H4 (cell line): ENCODE measurements at regions not wholly inside any gene's neighbourhood (a gene's known extent, or its start where the extent isn't known, plus 50 kb on each side); places are given as distances from the start of the nearest gene placed in this dataset.
"Not testable (repeated sequence)": the region's sequence is repeated elsewhere in the genome, so short reads cannot be mapped to it uniquely, and the experiment has no call there.

Experiments
- DNase-seq: peaks from one replicate; pipeline ENCODE4 v3.0.0-alpha.2; 2015; ENCODE audit warnings: low spot score

DNA sequence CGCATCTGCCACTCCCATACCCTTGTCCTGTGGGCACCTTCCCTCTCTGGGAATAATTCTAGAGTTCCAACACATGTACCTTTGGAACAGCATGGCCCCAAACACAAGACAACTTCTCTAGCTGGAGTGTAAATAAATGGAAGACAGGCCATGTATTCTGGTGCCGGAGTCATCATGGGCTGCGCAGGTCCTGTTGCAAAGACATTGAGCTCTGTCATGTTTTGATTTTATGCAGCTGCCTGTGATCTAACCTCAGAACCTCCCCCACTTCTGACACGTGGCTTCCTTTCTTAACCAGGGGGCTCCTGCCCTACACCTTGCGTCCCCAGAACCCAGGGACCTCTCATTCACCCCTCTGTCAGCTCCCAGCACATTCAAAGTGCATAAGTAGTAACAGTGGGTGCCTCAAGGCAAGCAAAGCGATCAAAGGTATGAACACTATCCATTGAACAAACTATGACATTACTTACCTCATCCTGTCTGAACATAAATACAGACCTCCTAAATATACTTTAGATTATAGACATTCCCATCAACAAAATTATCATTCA is 219.9 kb downstream of the FGFR2 start:
- DNase-seq, result no peak

DNA sequence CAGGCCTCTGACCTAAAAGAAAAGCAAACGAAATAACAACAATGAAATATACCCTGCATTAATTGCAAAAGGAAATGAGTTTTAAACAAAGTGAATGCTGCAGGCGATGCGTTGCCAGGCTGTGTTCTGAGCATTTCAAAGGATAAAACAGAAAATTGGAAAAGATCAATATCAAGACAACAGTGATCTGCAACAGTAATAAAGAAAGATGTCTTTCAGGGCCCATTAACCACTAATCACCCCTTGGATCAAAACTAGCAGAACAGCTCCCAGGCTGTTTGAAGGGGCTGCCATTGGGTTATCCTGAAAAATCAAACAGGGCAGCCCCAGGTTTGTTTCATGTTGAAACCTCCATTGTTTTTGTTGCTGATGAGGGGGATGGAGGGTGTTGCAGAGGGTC is 219.2 kb downstream of the FGFR2 start:
- DNase-seq, result no peak

DNA sequence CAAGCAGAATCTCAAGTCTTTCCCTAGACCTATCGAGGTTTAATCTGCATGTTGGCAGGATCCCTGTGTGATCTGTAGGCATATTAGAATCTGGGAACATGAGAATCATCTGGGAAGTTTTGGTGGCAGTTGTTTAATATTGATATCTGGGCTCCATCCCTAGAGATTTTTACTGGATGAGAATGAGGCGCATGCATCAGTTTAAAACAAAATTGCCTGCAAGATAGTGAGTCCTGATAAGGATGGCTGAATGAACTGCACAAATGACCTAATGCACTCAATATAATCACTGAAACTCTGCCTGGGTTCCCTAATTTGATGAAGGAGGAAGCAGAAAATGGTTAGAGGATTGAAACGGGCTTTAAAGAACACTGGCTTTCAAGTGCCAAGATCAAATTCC is 218.0 kb downstream of the FGFR2 start:
- no peak for DNase-seq

DNA sequence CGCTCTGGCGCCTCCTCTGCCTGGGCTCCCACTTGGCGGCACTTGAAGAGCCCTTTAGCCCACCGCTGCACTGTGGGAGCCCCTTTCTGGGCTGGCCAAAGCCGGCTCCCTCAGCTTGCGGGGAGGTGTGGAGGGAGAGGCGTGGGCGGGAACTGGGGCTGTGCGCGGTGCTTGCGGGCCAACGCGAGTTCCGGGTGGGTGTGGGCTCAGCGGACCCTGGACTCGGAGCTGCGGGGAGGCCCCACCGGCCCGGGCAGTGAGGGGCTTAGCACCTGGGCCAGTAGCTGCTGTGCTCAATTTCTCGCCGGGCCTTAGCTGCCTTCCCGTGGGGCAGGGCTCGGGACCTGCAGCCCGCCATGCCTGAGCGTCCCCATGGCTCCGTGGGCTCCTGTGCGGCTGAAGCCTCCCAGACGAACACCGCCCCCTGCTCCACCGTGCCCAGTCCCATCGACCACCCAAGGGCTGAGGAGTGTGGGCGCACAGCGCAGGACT is 216.2 kb downstream of the FGFR2 start:
- DNase-seq, result not testable (repeated sequence)

DNA sequence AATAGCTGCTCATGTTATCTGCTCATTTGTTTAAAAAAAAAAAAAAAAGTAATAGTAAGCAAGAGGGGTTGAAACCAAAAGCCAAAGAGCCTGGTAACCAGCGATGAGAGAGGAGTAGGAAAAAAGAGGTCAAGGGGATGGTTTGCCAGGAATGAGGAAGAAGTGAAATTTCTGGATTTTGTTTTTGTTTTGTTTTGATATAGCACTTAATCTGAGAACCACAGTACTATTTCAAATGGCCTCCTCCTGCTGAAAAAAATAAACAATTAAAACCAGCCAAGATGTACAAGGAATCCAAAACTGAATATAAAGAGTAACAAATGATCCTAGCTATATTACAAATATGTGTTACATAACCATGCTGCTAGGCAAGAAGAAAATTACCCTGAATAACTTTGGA is 213.1 kb downstream of the FGFR2 start:
- DNase-seq, result no peak

DNA sequence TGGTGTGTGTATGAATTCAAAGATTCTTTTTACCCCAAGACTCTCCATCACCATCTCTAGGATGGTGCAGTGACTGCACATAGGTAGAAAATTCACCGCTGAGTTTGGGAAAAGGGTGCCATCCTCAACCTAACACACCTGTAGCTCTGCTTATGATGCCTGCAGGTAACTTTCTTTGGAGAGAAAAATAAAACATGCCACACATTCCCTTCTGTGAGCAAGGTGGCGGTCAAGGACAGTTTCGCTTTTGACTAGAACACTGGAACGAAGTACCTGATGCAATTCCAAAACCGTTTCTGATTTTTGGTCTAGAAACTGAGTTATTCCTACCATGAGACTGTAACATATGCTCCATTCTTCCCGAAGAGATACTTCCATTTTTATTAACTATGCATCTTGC is 205.6 kb downstream of the FGFR2 start:
- no peak for DNase-seq

DNA sequence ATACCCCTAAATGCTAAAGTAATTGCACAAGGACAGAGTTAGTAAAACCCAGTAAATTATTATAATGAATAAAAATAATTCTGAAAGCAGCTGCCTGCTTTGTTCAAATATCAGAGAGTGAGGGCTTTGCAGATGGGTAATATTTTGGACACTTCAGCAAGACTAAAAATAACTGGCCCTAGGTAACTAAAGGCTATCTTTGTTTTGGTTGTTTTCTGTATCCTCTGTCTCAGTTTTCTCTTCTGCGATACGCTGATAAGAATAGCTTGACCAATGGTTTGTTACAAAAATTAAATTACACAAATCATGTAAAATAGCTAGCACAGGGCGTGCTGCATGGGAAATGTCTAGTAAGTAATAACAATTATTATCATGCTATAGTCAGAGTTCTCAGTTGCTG is 204.7 kb downstream of the FGFR2 start:
- DNase-seq, result no peak

DNA sequence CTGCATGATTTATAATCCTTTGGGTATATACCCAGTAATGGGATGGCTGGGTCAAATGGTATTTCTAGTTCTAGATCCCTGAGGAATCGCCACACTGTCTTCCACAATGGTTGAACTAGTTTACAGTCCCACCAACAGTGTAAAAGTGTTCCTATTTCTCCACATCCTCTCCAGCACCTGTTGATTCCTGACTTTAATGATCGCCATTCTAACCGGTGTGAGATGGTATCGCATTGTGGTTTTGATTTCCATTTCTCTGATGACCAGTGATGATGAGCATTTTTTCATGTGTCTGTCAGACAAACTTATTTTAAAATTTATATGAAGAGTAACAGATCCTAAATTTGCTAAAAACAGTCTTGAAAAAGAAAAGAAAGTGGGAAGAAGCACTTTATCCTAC is 197.7 kb downstream of the FGFR2 start:
- not testable (repeated sequence) for DNase-seq

DNA sequence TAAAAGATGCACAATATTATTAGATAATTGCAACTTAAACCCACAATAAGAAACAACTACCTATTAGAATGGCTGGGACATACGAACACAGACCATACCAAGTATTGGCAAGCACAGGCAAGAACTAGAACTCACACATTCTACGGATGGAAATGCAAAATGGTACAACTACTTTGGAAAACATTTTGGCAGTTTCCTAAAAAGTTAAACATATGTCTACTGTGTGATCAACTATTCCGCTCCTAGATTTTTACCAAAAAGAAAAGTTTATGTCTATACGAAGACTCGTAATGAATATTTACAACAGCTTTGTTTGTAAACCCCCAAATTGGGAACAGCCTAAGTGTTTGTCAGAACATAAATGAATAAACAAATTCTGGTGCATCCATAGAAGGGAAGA is 194.7 kb downstream of the FGFR2 start:
- DNase-seq, result no peak

DNA sequence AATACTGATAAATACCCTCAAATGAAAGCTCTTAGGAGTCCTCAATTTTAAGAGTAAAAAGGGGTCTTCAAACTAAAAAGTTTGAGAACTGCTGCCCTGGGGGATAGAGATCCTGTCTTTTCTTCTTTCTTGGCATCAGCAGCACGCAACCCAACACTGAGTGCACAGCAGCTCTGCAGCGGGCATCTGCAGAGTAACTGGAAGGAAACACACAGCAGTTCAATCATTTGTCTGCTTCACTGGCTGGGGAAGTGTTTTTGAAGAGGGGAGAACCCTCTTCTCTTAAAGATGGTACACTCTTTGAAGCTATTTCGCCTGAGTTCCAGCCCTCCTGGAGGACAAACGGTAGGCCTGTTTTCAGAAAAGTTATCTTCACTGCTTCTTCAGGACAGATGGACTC is 193.6 kb downstream of the FGFR2 start:
- no peak for DNase-seq

DNA sequence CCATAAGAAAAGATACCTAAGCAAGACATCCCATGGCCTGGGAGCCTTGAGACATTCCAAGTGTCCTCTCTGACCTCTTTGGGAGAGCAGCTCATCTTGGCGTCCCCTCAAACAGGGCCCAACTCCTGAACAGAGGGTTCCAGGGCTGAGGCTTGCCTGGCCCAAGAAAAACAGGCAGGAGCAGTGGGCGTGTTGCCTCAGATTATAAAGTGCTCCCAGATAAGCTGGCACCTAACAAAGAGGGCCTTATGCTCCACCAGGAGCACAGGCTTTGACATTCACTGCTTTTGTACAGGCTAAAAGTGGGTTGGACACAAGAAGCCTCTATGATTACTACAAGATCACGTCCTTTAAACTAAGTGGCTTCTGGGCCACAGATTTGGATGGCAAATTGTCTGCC is 193.1 kb downstream of the FGFR2 start:
- no peak for DNase-seq

DNA sequence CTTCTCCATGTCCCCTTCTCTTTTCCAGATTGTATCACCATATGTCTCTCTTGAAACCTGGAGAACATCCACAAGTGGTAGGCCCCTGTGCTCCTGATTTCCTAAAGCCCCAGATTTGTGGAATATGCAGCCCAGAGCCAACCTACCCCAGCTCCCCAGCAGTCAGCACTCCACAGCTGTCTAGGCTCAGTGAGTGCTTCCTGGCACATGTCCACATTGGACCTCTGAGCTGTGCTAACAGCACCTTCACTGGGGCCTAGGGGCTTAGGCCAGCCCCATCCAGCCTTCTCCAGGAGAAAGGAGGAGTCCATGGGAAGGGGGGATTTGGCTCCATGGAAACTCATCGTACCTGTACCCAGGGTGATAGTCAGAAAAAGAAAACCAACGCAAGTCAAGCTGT is 192.7 kb downstream of the FGFR2 start:
- no peak for DNase-seq

DNA sequence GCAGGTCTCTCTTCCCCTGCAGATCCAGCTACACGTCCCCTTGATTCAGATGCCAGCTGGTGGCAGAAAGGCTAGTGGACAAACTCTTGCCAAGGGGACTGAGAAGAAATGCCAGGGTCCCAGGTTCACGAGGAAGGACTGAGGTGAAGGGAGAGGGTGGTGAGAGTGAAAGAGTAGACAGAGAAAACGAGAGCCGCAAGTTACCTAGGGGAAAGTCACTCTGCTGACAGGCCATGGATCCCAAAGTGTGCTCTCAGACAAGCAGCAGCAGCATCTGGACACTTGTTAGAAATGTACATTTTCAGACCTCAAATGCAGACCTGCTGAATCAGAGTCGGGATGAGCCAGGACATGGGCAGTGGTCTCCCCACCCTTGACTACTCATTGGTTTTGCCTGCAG is 192.3 kb downstream of the FGFR2 start:
- DNase-seq, result no peak

DNA sequence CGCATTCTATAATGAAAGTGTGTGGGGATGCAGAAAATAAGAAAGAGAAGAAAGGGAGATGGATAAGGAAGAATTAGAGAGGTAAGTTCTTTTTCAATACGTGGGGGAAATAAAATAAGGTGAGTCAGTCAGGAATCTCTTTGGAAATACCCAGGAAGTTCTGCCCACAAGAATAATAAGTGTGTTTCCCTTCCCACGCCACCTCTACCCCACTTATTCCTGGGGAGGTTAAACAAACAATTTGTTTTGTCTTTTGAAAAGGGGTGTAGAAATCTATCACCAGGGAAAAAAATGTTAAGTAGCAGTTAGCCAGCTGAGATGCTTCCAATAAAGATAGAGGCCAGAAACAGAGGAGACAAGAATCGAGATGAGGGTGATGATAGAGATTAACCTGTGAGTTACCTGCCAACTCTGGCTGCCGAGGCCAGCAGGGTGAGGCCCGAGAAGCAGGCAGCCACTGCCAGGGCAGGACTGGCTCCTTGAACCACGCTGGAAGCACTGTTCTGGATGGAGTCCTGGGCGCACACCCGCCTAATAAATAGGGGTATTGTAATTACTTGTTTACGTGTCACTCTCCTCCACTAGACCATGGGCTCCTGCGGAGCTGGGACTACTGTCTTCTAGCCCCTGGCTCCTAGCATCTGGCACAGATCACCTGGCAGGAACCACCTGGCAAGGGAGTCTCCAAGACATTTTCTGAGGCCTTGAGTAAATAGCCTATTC is 191.3 kb downstream of the FGFR2 start:
- DNase-seq, result no peak

DNA sequence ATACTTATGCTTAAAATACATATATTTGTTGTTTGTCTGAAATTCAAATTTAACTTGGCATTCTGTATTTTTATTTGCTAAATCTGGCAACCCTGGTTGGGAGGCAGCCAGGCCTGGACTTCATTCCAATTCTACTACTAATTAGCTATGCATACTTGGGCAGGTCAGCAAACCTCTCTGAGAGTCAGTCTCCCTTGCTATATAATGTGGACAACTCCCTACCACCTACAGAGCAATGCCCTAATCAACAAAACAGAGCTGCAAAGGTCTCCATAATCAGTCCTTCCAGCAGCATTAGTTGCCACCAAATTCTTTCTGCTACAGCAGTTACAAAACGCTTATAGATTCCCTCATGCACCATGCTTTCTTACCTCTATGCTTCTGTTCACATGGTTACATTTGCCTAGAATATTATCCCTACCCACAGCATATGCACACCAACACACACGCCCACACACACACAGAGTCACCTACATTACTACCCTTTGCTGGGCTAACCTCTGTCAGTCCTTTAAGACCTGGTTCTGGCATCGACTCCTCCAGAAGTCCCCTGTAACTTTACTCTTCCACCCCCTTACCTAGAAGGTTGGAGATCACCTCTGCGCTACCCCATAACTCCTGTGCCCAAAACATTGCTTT is 188.7 kb downstream of the FGFR2 start:
- DNase-seq, result no peak

DNA sequence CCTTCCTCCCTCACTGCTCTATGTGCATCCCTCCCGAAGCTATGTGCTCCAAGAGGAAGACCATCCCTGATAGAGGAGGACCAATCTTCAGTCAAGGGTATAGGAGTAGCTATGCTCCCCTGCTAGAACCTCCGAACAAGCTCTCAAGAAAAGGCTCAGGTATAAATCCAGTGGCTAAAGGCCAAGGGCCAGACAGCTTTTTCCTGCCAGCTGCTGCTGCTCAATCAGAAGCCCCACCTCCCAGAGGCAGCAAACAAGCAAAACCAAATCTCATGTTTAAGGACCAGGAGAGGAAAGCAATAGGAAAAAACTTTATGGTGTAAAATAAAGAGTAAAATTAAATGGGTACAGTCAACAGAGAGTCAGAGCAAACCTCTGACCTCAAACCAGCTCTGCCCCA is 187.2 kb downstream of the FGFR2 start:
- no peak for DNase-seq

DNA sequence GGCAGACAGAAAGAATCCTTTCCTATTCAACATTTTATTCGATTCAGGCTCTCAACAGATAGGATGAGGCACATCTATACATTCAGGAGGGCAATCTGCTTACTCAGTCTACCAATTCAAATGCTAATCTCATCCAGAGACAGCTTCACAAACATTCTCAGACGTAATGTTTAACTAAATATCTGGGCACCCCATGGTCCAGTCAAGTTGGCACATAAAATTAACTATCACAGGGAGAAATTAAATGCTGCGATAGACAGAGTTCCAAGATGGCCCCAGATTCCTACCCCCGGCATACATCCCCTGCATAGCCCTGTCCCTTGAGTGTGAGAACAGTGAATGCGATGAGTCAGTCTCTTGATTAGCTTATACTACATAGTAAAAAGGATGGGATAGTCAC is 184.3 kb downstream of the FGFR2 start:
- DNase-seq, result no peak

DNA sequence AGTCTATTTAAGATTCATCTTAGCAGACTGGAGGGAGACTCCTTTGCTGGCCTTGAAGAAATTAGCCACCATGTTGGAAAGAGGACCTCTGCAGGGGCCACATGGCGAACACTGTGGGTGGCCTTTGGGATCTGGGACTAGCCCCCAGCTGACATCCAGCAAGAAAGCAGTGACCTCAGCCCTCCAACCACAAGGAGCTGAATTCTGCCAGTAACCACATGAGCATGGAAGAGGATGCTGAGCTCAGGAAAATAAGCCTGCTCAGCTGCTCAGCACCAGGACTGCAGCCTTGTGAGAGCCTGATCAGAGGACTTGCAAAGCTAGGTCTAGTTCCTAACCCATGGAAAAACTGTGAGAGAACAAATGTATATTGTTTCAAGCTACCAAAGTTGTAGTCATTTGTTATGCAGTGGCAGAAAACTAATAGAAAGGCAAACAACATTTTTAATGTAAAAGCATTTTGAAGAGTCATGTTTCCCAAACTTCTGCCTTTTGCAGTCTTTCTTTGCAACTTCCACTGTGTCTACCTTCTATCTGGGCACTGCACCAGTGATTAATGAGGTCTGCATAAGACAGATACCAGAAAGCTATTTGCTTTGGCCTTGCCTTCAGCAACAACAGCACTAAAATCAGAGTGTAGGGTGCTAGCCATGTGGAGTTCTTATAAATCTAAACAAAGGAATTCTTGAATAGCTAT is 183.7 kb downstream of the FGFR2 start:
- peak; percentile 39 for DNase-seq

DNA sequence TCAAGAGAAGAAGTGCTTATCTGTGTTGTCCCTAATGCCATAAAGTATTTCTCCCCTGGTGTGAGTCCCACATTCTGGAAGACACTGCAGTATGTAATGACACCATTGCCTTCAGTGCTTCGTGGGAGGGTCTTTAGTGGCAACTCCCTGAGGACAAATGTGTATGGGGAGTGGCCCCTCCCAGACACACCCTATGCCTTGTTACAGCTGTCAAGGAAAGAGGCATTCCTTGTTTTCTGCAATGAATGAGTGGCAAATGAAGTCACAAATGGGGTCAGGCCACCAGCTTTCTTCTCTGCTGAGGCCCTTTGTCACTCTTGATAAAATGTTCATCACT is 183.2 kb downstream of the FGFR2 start:
- DNase-seq, result no peak

DNA sequence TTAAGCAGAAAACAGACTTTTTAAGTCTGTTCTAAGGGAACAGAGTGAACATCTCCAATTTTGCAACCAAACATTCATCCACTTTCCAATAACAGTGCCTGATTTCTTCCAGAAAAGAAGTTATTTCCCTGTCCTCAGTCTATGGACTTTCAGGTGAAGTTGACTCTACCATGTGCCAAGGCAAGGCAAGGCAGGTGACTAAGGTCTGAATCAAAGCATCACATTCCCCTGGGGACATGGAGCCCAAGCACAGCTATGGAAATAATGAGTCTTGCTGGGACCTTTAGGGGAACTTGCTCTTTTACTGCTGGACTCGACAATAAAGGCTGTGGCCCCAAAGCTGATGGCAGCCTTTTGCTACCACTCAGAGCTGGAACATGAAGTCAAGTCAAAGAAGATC is 182.2 kb downstream of the FGFR2 start:
- DNase-seq, result no peak

DNA sequence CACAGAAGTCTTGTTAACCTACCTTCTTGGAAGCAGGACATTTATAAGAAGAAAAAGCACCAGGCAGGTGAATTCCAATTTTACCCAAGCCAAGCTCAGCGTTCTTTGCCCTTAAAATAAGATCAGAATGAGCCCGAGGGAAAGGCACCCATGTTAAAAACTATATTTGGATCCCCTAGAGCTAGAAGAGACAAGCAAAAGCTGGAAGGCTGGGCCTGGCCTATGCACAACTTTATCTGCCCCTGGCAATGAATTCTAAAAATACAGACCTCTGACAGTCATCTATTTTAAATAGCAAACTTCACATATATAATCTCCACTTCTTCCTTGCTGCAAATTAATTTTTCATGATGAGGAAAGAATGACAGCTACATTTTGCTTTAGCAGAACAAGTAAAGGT is 180.9 kb downstream of the FGFR2 start:
- DNase-seq, result no peak

DNA sequence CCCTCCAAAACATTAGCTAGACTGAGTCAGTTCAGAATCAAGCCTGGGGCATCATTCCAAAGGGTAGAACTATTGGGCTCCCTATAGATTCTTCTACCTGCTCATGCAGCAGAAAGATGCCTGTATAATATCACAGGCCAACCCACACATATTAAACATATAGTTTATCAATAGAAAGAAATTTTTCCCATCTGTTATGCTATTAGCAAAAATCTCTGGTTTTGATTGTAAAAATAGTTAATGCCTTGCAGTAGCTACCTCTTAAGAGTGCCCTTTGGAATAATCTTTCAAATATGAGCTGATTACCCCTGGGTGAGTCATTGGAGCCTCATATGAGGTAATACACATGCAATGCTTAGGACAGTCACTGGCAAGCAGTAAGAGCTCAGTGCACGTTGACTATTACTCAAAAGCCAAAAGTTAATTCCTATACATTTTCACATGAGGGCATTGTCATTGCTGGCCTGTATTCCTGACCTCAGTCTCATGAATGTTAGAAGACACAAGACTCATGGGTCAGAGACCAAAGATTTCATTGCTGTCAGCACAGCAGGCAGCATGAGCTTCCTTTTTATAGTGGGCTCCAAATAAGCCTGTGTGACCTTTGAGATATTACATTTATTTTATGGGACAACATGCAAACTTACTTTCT is 180.0 kb downstream of the FGFR2 start:
- no peak for DNase-seq
